ENCODE measurements at regions not wholly inside any gene's neighbourhood (a gene's known extent, or its start where the extent isn't known, plus 50 kb on each side); places are given as distances from the start of the nearest gene placed in this dataset.

DNA sequence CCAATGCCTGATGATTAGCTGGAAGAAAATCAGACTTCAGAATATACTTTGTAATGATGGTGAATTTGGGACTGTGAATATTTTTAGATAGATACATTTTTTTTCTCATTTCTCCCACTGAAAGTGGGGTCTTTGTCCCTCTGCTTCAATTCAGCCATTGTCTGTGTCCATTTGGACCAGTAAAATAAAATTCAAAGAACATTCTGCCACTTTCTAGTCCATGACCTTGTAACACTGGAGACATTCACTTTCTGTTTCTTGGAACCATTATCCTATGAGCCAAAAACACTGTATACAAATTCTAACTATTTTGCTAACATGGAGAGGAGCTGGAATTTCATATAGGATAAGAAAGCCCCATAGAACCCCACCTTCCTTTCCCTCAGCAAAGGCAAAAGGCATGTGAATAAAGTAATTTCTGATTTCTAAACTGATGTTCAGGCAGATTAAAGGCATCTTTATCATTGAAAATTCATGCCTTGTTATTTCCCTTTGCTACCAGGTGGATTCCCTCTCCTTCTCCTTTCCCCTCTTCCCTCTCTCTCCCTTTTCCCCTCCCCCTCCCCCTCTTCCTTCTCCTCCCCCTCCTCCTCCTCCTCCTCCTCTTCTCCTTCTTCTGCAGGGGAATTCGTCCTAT lies 2010.4 kb upstream of the LRRTM1 start:
- Histone ChIP-seq H3K4me1 (ENCODE audit: insufficient read depth, insufficient read length) (no peaks in the 10 kb centered on the region), H3K27me3 (ENCODE audit: insufficient read depth, insufficient read length) (no peaks in the 10 kb centered on the region), H3K9me3 (ENCODE audit: insufficient read depth, low read length) (no peaks in the 10 kb centered on the region), H3K9ac (ENCODE audit: insufficient read length, low read depth) (no peak overlapping the region), H3K36me3 (ENCODE audit: insufficient read depth, insufficient read length, low read length) (no peaks in the 10 kb centered on the region), H3K4me3 (ENCODE audit: insufficient read length, low read depth) (no peak overlapping the region)
- TF ChIP-seq SUZ12 (IDR thresholded peaks at IDR 0.05; ENCODE audit: extremely low read depth, insufficient read depth, insufficient read length), result no peak
- TF ChIP-seq ZNF274 (IDR thresholded peaks at IDR 0.05; ENCODE audit: low read depth, low read length), result no peak
- TF ChIP-seq YY1 (IDR thresholded peaks at IDR 0.05; ENCODE audit: insufficient read depth, insufficient read length), result no peak
- DNase-seq (ENCODE audit: low read depth, low spot score), result no peak

DNA sequence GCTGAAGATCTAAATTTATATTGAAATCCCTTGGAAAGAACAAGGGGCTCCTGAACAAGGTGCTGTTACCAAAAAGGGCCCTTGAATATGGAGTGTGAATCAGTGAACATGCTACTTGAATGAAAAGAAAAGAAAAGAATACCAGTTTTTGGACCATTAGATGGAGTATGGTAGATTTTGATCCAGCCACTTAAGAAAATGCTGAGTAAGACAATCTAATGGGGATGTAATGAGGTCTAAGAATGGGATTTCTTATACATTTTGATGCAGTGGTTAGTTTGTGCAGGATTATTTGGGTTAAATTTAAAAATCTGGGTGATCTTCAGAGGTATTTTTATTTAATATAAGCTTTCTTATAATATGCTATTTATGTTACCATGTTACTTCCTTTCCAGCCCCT lies 2003.0 kb upstream of the LRRTM1 start:
- DNase-seq (ENCODE audit: low read depth, low spot score), result no peak
- TF ChIP-seq ZNF274 (IDR thresholded peaks at IDR 0.05; ENCODE audit: low read depth, low read length) (no peak), YY1 (IDR thresholded peaks at IDR 0.05; ENCODE audit: insufficient read depth, insufficient read length) (no peak), SUZ12 (IDR thresholded peaks at IDR 0.05; ENCODE audit: extremely low read depth, insufficient read depth, insufficient read length) (no peak)
- Histone ChIP-seq H3K9ac (ENCODE audit: insufficient read length, low read depth) (no peak overlapping the region), H3K36me3 (ENCODE audit: insufficient read depth, insufficient read length, low read length) (no peaks in the 10 kb centered on the region), H3K4me3 (ENCODE audit: insufficient read length, low read depth) (no peak overlapping the region), H3K27me3 (ENCODE audit: insufficient read depth, insufficient read length) (no peaks in the 10 kb centered on the region), H3K9me3 (ENCODE audit: insufficient read depth, low read length) (no peaks in the 10 kb centered on the region), H3K4me1 (ENCODE audit: insufficient read depth, insufficient read length) (no peaks in the 10 kb centered on the region)

DNA sequence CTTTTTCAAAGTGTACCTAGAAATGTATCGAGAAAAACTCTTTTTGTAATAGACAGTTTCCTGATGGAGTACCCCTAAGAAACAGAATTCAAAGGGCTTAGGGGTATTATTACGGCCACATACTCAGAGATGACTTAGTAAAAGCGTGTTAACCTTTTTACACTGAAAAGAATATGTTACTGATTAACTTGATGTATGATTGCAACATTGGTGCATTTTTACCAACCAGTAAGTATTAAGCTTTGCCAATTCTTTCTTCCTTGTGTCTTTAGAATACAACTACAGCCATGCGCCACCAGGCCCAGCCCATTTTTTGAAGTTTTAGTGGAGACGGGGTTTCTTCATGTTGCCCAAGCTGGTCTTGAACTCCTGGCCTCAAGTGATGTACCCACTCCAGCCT lies 1997.0 kb upstream of the LRRTM1 start:
- TF ChIP-seq SUZ12 (IDR thresholded peaks at IDR 0.05; ENCODE audit: extremely low read depth, insufficient read depth, insufficient read length), result no peak
- no peak for TF ChIP-seq YY1 (IDR thresholded peaks at IDR 0.05; ENCODE audit: insufficient read depth, insufficient read length)
- no peak for TF ChIP-seq ZNF274 (IDR thresholded peaks at IDR 0.05; ENCODE audit: low read depth, low read length)
- H3K36me3 ChIP-seq (ENCODE audit: insufficient read depth, insufficient read length, low read length), result no peaks in the 10 kb centered on the region
- H3K27me3 ChIP-seq (ENCODE audit: insufficient read depth, insufficient read length), result no peaks in the 10 kb centered on the region
- H3K9me3 ChIP-seq (ENCODE audit: insufficient read depth, low read length), result no peaks in the 10 kb centered on the region
- no peak overlapping the region for H3K4me3 ChIP-seq (ENCODE audit: insufficient read length, low read depth)
- no peak for DNase-seq (ENCODE audit: low read depth, low spot score)
- H3K9ac ChIP-seq (ENCODE audit: insufficient read length, low read depth), result no peak overlapping the region
- no peaks in the 10 kb centered on the region for H3K4me1 ChIP-seq (ENCODE audit: insufficient read depth, insufficient read length)

DNA sequence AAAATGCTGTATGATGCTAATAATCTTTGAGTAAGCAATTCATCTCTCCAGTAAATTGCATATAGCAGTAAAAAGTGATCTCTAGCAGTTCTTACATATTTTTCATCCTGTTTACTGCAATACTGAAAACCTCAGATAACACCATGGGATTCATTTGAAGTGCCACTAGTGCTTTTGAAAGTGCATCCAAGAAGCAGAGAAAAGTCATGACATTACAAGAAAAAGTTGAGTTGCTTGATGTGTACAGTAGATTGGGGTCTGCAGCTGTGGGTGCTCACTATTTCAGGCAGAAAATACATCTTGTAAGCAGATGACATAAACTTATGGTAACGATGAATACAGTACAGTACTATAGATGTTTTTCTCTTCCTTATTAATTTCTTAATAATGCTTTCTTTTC lies 1984.9 kb upstream of the LRRTM1 start:
- H3K36me3 ChIP-seq (ENCODE audit: insufficient read depth, insufficient read length, low read length), result no peaks in the 10 kb centered on the region
- no peaks in the 10 kb centered on the region for H3K27me3 ChIP-seq (ENCODE audit: insufficient read depth, insufficient read length)
- no peak overlapping the region for H3K9ac ChIP-seq (ENCODE audit: insufficient read length, low read depth)
- DNase-seq (ENCODE audit: low read depth, low spot score), result no peak
- H3K4me3 ChIP-seq (ENCODE audit: insufficient read length, low read depth), result no peak overlapping the region
- TF ChIP-seq YY1 (IDR thresholded peaks at IDR 0.05; ENCODE audit: insufficient read depth, insufficient read length), result no peak
- no peak for TF ChIP-seq SUZ12 (IDR thresholded peaks at IDR 0.05; ENCODE audit: extremely low read depth, insufficient read depth, insufficient read length)
- TF ChIP-seq ZNF274 (IDR thresholded peaks at IDR 0.05; ENCODE audit: low read depth, low read length), result no peak
- H3K9me3 ChIP-seq (ENCODE audit: insufficient read depth, low read length), result no peaks in the 10 kb centered on the region
- no peaks in the 10 kb centered on the region for H3K4me1 ChIP-seq (ENCODE audit: insufficient read depth, insufficient read length)

DNA sequence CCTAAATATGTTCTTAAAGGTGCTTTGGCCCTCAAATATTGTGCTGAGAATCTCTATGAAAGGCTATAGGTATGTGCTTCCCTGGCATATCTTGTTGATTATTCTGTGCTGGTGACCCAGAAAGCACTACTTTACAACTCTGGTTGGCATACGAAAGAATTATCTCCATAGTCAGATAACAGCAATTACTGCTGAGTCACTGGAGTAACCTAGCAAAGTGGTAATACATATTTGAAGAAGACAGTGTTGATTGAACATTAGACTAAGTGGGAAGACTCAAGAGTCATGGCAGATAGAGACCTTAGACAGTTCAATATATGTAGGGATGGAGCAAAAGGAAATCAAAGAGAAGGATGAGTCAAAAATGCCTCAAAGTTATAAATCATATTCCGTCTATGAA lies 1978.5 kb upstream of the LRRTM1 start:
- no peak for TF ChIP-seq YY1 (IDR thresholded peaks at IDR 0.05; ENCODE audit: insufficient read depth, insufficient read length)
- no peak for TF ChIP-seq SUZ12 (IDR thresholded peaks at IDR 0.05; ENCODE audit: extremely low read depth, insufficient read depth, insufficient read length)
- DNase-seq (ENCODE audit: low read depth, low spot score), result no peak
- no peak overlapping the region for H3K9ac ChIP-seq (ENCODE audit: insufficient read length, low read depth)

DNA sequence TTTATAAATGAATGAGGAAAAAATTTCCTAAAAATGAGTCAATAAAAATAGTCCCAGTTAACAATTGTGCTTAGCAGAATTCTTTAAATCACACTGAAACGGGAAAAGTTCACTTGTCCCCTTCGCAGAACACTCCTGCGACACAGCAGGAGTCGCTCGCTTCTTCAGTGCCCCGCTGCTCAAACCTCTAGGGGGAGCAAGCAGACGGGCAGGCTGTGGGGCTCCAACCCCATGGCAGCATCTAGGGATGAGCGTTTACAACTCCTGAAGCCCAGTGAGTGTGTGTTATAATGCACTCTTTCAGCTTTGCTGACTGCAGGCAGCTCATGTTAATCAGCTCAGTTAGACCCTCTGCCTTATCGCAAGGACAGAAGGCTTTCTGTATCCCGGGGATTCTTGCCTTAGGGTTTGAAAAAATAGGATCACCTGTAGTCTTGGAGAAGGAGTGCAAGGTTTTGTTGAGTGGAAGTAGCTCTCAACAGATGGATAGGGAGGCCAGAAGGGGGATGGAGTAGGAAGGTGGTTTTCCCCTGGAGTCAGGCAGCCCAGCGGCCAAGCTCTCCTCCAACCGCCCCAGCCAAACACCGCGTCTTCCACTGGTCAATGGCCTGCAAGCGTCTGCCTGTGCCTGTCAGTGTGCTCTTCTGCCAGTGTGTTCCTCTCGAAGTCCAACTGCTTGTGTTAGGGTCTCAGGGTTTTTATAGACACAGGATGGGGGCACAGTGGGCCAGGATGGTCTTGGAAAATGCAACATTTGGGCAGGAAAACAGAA lies 1977.7 kb upstream of the LRRTM1 start:
- H3K4me3 ChIP-seq (ENCODE audit: insufficient read length, low read depth), result no peak overlapping the region
- no peaks in the 10 kb centered on the region for H3K36me3 ChIP-seq (ENCODE audit: insufficient read depth, insufficient read length, low read length)
- H3K9me3 ChIP-seq (ENCODE audit: insufficient read depth, low read length), result no peaks in the 10 kb centered on the region
- H3K27me3 ChIP-seq (ENCODE audit: insufficient read depth, insufficient read length), result no peaks in the 10 kb centered on the region
- no peak for DNase-seq (ENCODE audit: low read depth, low spot score)
- no peaks in the 10 kb centered on the region for H3K4me1 ChIP-seq (ENCODE audit: insufficient read depth, insufficient read length)
- no peak overlapping the region for H3K9ac ChIP-seq (ENCODE audit: insufficient read length, low read depth)
- TF ChIP-seq ZNF274 (IDR thresholded peaks at IDR 0.05; ENCODE audit: low read depth, low read length) (no peak), SUZ12 (IDR thresholded peaks at IDR 0.05; ENCODE audit: extremely low read depth, insufficient read depth, insufficient read length) (no peak), YY1 (IDR thresholded peaks at IDR 0.05; ENCODE audit: insufficient read depth, insufficient read length) (no peak)

More for the DNA sequence above, 1978.5 kb upstream of the LRRTM1 start:
- no peaks in the 10 kb centered on the region for H3K9me3 ChIP-seq (ENCODE audit: insufficient read depth, low read length)
- no peaks in the 10 kb centered on the region for H3K27me3 ChIP-seq (ENCODE audit: insufficient read depth, insufficient read length)
- H3K4me1 ChIP-seq (ENCODE audit: insufficient read depth, insufficient read length), result no peaks in the 10 kb centered on the region
- no peaks in the 10 kb centered on the region for H3K36me3 ChIP-seq (ENCODE audit: insufficient read depth, insufficient read length, low read length)
- no peak overlapping the region for H3K4me3 ChIP-seq (ENCODE audit: insufficient read length, low read depth)

DNA sequence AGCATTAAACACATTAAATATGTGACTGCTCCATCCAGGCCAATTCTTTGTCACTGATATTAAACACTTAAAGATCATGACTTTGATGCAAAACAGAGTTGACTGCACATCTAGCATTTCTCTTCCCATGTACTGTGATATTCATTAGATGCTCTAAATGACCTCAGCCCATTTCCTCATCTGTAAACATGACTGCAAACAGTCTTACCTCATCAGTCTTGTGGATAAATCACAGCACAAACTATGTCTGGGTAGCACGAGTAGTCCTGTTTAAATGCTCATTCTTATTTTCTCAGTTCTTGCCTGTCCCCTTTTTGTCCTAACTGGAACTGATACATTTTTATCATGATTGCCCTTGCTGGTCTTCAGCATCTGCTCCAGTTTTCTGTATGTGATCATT lies 1974.8 kb upstream of the LRRTM1 start:
- H3K27me3 ChIP-seq (ENCODE audit: insufficient read depth, insufficient read length), result no peaks in the 10 kb centered on the region
- no peaks in the 10 kb centered on the region for H3K4me1 ChIP-seq (ENCODE audit: insufficient read depth, insufficient read length)
- H3K9me3 ChIP-seq (ENCODE audit: insufficient read depth, low read length), result no peaks in the 10 kb centered on the region
- H3K36me3 ChIP-seq (ENCODE audit: insufficient read depth, insufficient read length, low read length), result no peaks in the 10 kb centered on the region
- DNase-seq (ENCODE audit: low read depth, low spot score), result no peak
- H3K4me3 ChIP-seq (ENCODE audit: insufficient read length, low read depth), result no peak overlapping the region
- no peak overlapping the region for H3K9ac ChIP-seq (ENCODE audit: insufficient read length, low read depth)
- TF ChIP-seq ZNF274 (IDR thresholded peaks at IDR 0.05; ENCODE audit: low read depth, low read length), result no peak

All from NT2/D1 (cell line).